RWPE1 (cell line): ENCODE measurements at regions not wholly inside any gene's neighbourhood (a gene's known extent, or its start where the extent isn't known, plus 50 kb on each side); places are given as distances from the start of the nearest gene placed in this dataset.
"Not testable (repeated sequence)": the region's sequence is repeated elsewhere in the genome, so short reads cannot be mapped to it uniquely, and the experiment has no call there.

ENCODE experiments used
- CTCF ChIA-PET: fragments of 350-600 bp; sonication (Branson Sonifier 250); formaldehyde crosslinking; extraction: SDS; loops from one replicate; lab custom pipeline; 2021; lab: Yijun Ruan, JAX
- POLR2A ChIA-PET: fragments of 400-600 bp; formaldehyde crosslinking; extraction: SDS; loops from one replicate; lab custom pipeline; 2020; ENCODE audit warnings: antibody characterized with exemption; ENCODE audit not compliant: low non-redundant PET; lab: Yijun Ruan, JAX
- DNase-seq: peaks from one replicate; pipeline ENCODE4 v3.0.0; 2012; ENCODE audit warnings: low spot score
- H3K27ac ChIP-seq: fragments of 450-650 bp; 2 replicates; pipeline ENCODE4 v1.5.1; 2017
- CTCF ChIP-seq: fragments of 450-650 bp; conservative IDR thresholded peaks from 2 replicates; pipeline ENCODE4 v1.5.1; 2017; ENCODE audit warnings: low read depth, mild to moderate bottlenecking

- POLR2A ChIA-PET: no interaction called here
- no peak overlapping the region for H3K27ac ChIP-seq
- TF ChIP-seq CTCF: no peak
- CTCF ChIA-PET: interaction anchor here (0.6 kb wide), 1 partner anchor 53 kb away, joined by 3 read pairs; no protein-coding TSS in a partner anchor
- no peak for DNase-seq
Observed at GRCh38 chr15:81885135-81885534, 160.7 kb downstream of the MEX3B start.

DNA sequence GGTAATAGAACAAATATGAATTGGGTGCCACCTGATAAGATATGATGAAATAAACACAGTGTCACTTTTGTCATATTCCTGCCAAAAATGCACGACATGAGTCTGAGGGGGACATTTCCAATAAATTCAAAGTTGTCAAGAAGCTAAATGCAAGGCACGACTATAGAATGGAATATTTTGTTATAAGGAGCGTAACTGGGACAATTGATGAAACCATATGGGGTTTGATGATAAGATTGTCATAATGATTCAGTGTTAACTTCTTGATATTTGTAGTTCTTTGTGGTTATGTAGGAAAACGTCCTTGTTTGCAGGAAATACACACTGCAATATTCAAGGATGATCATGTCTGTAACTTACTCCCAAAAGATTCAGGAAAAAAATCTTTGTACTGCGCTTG lies 163.3 kb downstream of the MEX3B start:
- no peak for TF ChIP-seq CTCF
- H3K27ac ChIP-seq: no peak overlapping the region
- POLR2A ChIA-PET: no interaction called here
- no peak for DNase-seq
- CTCF ChIA-PET: no interaction called here

DNA sequence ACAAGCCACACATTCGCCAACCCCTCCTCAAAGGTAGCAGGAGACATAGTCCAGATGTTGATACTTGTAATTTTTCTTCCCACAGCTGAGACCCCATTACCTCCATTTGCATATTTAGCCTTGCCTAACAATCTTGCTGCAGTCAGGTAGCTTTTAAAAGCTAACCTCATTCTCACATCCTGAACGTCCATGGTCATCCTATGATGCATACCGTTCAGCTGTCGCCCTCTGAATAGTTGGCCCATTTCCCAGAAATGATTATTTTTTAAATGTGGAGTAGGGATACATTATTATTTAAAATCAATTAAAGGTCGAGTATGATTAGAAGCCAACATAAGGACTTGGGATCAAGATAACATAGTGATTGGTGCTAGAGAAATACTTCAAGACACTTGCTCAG lies 165.0 kb downstream of the MEX3B start:
- no peak for TF ChIP-seq CTCF
- DNase-seq: no peak
- H3K27ac ChIP-seq: no peak overlapping the region
- CTCF ChIA-PET: no interaction called here
- POLR2A ChIA-PET: no interaction called here

DNA sequence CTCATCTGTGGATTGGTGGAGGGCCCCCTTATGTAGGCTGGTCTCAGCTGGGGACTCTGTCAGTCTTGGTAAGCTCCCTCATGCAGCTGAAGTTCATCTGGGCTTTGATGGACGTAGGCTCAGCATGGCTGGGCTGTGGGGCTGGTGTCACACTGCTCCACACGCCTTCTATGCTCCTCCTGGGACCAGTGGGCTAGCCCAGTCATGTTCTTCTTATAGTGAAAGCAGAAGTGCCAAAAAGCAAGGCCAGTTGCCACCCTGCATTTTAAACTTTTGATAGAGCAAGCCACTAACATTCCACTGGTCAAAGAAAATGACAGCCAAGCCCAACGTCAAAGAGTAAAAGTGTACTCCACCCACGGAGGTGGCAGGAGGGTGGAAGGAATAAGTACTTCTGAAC lies 165.5 kb downstream of the MEX3B start:
- DNase-seq: no peak
- no peak for TF ChIP-seq CTCF
- ChIA-PET CTCF (no interaction called here), POLR2A (no interaction called here)
- H3K27ac ChIP-seq: no peak overlapping the region

DNA sequence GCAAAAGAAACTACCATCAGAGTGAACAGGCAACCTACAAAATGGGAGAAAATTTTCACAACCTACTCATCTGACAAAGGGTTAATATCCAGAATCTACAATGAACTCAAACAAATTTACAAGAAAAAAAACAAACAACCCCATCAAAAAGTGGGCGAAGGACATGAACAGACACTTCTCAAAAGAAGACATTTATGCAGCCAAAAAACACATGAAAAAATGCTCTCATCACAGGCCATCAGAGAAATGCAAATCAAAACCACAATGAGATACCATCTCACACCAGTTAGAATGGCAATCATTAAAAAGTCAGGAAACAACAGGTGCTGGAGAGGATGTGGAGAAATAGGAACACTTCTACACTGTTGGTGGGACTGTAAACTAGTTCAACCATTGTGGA lies 170.1 kb downstream of the MEX3B start:
- DNase-seq, CTCF ChIA-PET, POLR2A ChIA-PET, H3K27ac ChIP-seq: not testable (repeated sequence)

- POLR2A ChIA-PET, H3K27ac ChIP-seq, DNase-seq, CTCF ChIA-PET: not testable (repeated sequence)
Observed at GRCh38 chr15:81870746-81871106, 175.1 kb downstream of the MEX3B start.

- CTCF ChIA-PET, POLR2A ChIA-PET, H3K27ac ChIP-seq, DNase-seq: not testable (repeated sequence)
Observed at GRCh38 chr15:81870062-81870745, 175.6 kb downstream of the MEX3B start.

- POLR2A ChIA-PET: no interaction called here
- TF ChIP-seq CTCF: no peak
- CTCF ChIA-PET: no interaction called here
- DNase-seq: no peak
- no peak overlapping the region for H3K27ac ChIP-seq
Observed at GRCh38 chr15:81869161-81869954, 176.5 kb downstream of the MEX3B start.
